Left colon (tissue), 2 donors: ENCODE measurements at regions not wholly inside any gene's neighbourhood (a gene's known extent, or its start where the extent isn't known, plus 50 kb on each side); places are given as distances from the start of the nearest gene placed in this dataset.

Source experiments
- ATAC-seq: fragments of 200-7000 bp; cut with Tn5 transposase; one replicate; pipeline ENCODE4 v1.9.1; 2020; ENCODE audit warnings: mild to moderate bottlenecking, moderate library complexity
- DNase-seq, 2 donors: peaks; one replicate each; pipeline ENCODE4 v3.0.0-alpha.2; 2020
- intact Hi-C, 2 donors: fragments of 100-400 bp; cut with DNase I in 1 of 2; cut with micrococcal nuclease in 1 of 2; formaldehyde crosslinking; loops; one replicate each; pipeline versions ENCODE4 v1.11.2 to v1.14.0; 2022; cut with DNase I, micrococcal nuclease
- donor health status: DM: no; HTN: no; CAD: no.
- donor health status: DM: yes; HTN: yes; CAD: no.

GRCh38 chr9:24488896-24489295, 56.8 kb downstream of the IZUMO3 start:
- intact Hi-C loops = no loop called here
- DNase-seq (no peak), ATAC-seq (no peak)

- intact Hi-C loops = no loop called here
- ATAC-seq = no peak
- DNase-seq = no peak
These were observed 57.8 kb downstream of the IZUMO3 start for GRCh38 chr9:24487946-24488345.

- intact Hi-C loops = no loop called here
- ATAC-seq (no peak), DNase-seq (no peak)
These were observed 58.3 kb downstream of the IZUMO3 start for GRCh38 chr9:24487250-24487861.

GRCh38 chr9:24479361-24480059, 66.2 kb downstream of the IZUMO3 start:
- intact Hi-C loops = no loop called here
- ATAC-seq (no peak), DNase-seq (no peak)

DNA sequence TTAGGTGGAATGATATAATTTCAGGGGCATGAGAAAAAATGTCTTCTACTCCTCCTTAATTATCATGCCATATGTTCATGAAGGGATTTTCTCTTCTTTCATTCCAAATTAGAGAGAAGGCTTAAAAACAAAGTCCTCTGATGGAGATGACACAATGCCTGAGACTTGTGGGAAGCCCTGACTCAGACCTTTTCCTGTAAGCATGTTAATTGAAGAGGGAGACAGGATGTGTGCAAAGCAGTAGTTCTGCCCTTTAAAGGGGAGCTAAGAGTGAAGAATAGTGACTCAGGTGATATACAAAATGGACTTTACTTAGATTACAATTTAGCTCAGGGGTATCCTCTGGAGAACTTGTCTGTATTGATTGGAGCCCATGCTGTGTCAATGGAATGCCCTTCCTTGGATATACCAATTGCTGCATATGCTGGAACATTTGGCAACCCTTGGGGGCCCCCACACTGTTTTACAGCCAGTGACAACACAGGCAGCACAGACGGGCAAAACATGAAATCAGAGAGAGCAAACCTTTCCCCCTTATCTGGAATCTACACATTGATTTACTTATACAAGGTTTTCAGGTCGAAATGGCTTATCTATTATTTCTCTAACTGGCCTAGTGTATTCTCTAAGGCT, 81.3 kb downstream of the IZUMO3 start:
- no peak for DNase-seq
- intact Hi-C loops = no loop called here

DNA sequence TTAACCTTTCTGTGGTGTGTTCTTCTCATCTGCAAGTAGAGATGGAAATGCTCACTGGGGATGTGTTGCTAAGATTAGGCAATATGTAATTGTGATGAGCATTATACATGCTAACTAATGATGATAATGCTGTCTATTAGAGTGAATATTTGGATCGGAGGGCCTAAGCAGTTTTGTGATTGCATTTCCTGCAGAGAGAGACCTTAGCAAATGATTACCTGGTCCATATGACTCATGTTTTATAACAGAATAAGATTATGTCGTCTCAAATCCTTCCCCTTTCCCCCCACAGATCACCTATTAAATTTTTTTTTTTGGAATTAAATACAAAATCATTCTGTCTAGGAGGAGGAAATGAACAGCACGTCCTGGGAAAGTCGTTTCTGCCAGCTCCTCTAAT, 82.7 kb downstream of the IZUMO3 start:
- intact Hi-C loops = no loop called here
- no peak for DNase-seq
- no peak for ATAC-seq

More for the DNA sequence above, 81.3 kb downstream of the IZUMO3 start:
- ATAC-seq = no peak

DNA sequence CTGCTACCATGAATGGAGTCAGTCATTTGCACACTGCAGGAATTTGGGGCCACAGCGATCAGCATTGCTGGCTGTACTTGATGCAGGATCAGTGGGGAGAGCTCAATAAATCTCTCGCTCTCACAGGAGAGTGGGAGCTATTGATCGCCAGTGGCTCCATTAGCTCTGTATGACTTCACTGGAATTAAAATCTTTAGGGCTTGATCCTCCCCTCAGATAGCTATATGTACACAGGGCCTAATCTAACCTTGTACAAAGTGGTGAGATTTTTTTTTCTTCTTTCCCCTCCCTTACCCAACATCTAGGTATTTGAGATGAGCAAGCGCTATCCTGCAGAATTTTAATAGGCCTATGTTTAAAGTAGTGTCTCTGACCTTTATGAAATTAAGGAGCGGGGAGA, 84.9 kb downstream of the IZUMO3 start:
- DNase-seq (no peak), ATAC-seq (no peak)
- intact Hi-C loops = no loop called here

DNA sequence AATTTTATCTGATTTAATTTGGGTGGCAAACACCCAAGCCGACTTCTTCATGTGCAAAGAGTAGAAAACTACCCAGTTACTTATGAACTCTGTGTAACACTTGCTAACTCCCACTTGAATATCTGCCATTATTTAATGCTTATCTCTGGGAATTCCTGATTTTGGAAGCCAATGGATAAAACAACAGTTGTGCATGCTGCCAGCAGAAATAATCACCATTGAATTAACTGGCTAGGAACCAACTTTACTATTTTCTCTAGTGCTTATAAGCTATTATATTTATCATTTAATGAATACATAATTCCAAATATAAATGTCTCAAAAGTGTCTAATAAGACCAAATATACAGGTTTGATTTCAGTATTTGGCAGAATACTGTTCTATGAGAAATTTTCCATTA, 85.7 kb downstream of the IZUMO3 start:
- no peak for ATAC-seq

GRCh38 chr9:24451346-24451745, 94.4 kb downstream of the IZUMO3 start:
- intact Hi-C loops = no loop called here
- ATAC-seq (no peak), DNase-seq (no peak)

More for the DNA sequence above, 85.7 kb downstream of the IZUMO3 start:
- intact Hi-C loops = no loop called here
- no peak for DNase-seq

DNA sequence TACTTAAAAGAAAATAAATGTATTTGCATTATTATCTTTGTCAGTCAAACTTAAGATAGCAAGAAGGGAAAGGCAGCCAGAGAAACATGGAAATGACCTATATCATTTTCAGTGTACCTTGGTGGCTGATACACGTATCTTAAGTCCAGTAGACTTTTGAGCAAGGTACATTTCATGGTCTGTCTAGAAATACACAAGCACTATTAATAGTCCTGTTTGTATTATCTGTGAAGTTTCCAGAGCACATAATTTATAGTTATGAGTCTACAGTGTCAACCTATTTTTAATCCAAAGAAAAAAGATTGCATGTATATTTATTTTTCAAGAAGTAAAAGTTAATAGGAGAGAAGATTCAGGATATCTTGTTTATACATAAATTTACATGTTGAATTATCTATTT, 95.7 kb downstream of the IZUMO3 start:
- ATAC-seq (no peak), DNase-seq (no peak)
- intact Hi-C loops = no loop called here

GRCh38 chr9:24439456-24439855, 106.2 kb downstream of the IZUMO3 start:
- ATAC-seq = no peak
- intact Hi-C loops = no loop called here
- DNase-seq = no peak

DNA sequence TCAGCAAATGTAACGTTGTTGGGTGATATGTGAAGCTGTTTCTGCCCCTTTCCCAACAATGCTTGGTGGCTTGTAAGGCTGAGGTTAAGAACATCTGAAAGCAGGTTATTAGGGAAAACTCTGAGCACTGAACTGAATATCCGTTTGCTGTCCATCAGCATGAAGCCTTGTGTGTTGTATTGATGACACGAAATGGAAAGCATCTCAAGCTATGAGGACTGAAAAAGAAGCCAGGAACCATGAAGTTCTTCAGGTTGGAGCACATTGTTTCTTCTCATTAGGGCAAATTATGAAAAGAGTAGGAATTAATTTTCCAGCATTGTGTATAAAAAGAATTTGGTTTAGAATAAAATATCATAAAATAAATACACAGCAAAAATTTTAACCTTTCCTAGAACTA, 106.8 kb downstream of the IZUMO3 start:
- no peak for ATAC-seq
- intact Hi-C loops = no loop called here
- DNase-seq = no peak

GRCh38 chr9:24436761-24437160, 108.9 kb downstream of the IZUMO3 start:
- intact Hi-C loops = no loop called here
- no peak for DNase-seq

GRCh38 chr9:24434183-24434582, 111.5 kb downstream of the IZUMO3 start:
- no peak for DNase-seq
- intact Hi-C loops = no loop called here
- no peak for ATAC-seq

More at GRCh38 chr9:24436761-24437160, 108.9 kb downstream of the IZUMO3 start:
- no peak for ATAC-seq

GRCh38 chr9:24416136-24416535, 129.6 kb downstream of the IZUMO3 start:
- DNase-seq = no peak
- intact Hi-C loops = no loop called here
- ATAC-seq = no peak

GRCh38 chr9:24413651-24414050, 132.0 kb downstream of the IZUMO3 start:
- ATAC-seq (no peak), DNase-seq (no peak)
- intact Hi-C loops = no loop called here

DNA sequence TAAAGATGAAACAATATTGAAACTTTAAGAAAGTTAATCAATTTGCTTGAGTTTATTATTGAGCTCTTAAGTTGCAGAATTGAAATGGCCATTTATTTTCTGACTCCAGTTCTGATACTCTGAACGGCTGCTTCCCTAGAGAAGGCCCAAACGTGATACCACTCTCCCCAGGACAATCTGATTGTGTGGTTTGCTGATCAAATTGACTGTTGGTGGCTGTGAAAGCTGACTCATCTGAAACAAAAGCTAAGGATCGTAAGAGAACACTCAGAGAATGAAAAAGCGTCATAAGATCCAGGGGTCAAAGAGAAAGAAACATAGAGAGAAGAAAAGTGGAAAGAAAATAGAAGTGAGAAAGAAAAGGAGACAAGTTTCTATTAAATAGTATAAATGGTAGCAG, 147.2 kb downstream of the IZUMO3 start:
- intact Hi-C loops = no loop called here
- ATAC-seq (no peak), DNase-seq (no peak)

GRCh38 chr9:24391095-24391494, 154.6 kb downstream of the IZUMO3 start:
- no peak for ATAC-seq
- no peak for DNase-seq
- intact Hi-C loops = no loop called here

DNA sequence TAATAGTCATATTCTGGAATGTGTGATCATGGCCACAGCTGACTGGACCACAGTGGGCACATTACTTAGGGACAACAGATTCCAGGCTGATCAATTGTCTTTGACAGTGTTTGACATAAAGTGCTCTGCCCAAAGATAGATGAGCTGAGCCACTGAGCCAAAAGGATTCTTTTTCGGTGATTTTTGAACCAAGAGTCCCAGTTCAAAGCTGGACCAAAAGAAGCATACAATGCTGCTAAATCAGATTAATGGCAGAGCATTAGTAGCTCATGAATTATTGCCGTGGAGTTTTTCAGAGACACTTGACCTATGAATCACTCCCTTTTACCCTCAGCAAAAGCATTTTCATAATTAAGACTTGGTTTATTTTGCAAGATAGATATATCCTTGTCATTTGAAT, 160.6 kb downstream of the IZUMO3 start:
- intact Hi-C loops = no loop called here
- DNase-seq (no peak), ATAC-seq (no peak)

DNA sequence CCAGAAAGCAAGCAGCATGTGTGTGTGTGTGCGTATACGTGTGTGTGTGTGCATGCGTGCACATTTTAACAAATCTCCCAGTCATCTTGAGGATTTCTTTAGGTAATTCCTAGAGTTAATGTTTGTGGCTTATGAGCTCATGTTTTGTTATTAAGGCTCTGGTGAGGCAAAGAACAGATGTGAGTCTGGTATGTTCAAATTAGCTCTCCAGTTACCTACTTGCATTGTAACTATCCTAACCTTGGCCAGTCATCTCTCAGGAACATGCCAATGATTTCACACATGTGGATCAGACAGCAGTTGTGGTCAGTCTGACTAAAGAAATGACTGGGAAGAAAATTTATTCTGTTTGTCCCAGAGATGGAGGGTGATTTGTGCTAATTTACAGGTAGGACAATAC, 163.1 kb downstream of the IZUMO3 start:
- intact Hi-C loops = no loop called here
- no peak for ATAC-seq
- no peak for DNase-seq

- no peak for ATAC-seq
- intact Hi-C loops = no loop called here
These were observed 164.5 kb downstream of the IZUMO3 start for GRCh38 chr9:24381205-24381604.

More at GRCh38 chr9:24381205-24381604, 164.5 kb downstream of the IZUMO3 start:
- DNase-seq = no peak
